Body of pancreas (tissue), 4 donors: ENCODE measurements at regions not wholly inside any gene's neighbourhood (a gene's known extent, or its start where the extent isn't known, plus 50 kb on each side); places are given as distances from the start of the nearest gene placed in this dataset.

Source experiments
- POLR2A ChIP-seq, 3 donors: fragments of 450-650 bp; IDR thresholded peaks; one replicate each; pipeline ENCODE4 v1.6.1; 2016; ENCODE audit warnings: antibody characterized with exemption in 3 of 3, mild to moderate bottlenecking in 2 of 3
- TF ChIP-seq, protein P1 (sequence below), 7 experiments: fragments of 450-650 bp in 4 of 7; fragments of 200-600 bp in 3 of 7; sonication (generic) in 3 of 7; IDR thresholded peaks; one replicate each; pipeline ENCODE4 v1.5.1; 2016 to 2019; ENCODE audit warnings: antibody characterized with exemption in 7 of 7

DNA sequence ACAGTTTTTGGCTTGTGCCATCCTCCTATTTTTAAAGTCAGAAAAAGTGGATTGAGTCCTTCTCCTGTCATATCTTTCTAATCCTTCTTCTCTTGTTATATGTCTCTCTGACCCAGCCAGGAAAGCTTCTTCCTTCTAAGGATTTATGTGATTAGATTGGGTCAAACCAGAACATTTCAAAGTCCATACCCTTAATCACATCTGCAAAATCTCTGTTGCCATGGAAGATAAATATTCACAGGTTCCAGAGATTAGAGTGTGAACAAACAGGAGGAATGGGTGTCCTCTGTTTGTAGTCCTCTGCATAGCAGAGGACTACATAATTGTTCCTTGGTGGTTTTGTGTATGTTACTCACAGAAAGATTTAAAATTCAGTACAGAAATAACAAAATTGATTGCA lies 421.2 kb downstream of the EPHA5 start:
- no peak for TF ChIP-seq POLR2A (IDR thresholded peaks at IDR 0.05)
- TF ChIP-seq, protein P1, sequence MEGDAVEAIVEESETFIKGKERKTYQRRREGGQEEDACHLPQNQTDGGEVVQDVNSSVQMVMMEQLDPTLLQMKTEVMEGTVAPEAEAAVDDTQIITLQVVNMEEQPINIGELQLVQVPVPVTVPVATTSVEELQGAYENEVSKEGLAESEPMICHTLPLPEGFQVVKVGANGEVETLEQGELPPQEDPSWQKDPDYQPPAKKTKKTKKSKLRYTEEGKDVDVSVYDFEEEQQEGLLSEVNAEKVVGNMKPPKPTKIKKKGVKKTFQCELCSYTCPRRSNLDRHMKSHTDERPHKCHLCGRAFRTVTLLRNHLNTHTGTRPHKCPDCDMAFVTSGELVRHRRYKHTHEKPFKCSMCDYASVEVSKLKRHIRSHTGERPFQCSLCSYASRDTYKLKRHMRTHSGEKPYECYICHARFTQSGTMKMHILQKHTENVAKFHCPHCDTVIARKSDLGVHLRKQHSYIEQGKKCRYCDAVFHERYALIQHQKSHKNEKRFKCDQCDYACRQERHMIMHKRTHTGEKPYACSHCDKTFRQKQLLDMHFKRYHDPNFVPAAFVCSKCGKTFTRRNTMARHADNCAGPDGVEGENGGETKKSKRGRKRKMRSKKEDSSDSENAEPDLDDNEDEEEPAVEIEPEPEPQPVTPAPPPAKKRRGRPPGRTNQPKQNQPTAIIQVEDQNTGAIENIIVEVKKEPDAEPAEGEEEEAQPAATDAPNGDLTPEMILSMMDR (IDR thresholded peaks at IDR 0.05) = no peak
